ENCODE measurements at regions not wholly inside any gene's neighbourhood (a gene's known extent, or its start where the extent isn't known, plus 50 kb on each side); places are given as distances from the start of the nearest gene placed in this dataset.

GRCh38 chr10:31620226-31621151, 301.5 kb downstream of the ZEB1 start:
- DNase-seq (ENCODE audit: insufficient read length, low spot score) = no peak
- no peak for FAIRE-seq
- peak; percentile 32 for TF ChIP-seq CTCF (IDR thresholded peaks at IDR 0.05; ENCODE audit: insufficient read depth, missing control alignments)

- DNase-seq (ENCODE audit: insufficient read length, low spot score) (peak; percentile 49), FAIRE-seq (no peak)
- no peak for TF ChIP-seq CTCF (IDR thresholded peaks at IDR 0.05; ENCODE audit: insufficient read depth, missing control alignments)
Measured at GRCh38 chr10:31619531-31620061, 300.6 kb downstream of the ZEB1 start.

- FAIRE-seq = no peak
- no peak for DNase-seq (ENCODE audit: insufficient read length, low spot score)
- no peak for TF ChIP-seq CTCF (IDR thresholded peaks at IDR 0.05; ENCODE audit: insufficient read depth, missing control alignments)
Measured at GRCh38 chr10:31618541-31619291, 299.7 kb downstream of the ZEB1 start.

- no peak for DNase-seq (ENCODE audit: insufficient read length, low spot score)
- TF ChIP-seq CTCF (IDR thresholded peaks at IDR 0.05; ENCODE audit: insufficient read depth, missing control alignments) = no peak
- FAIRE-seq = no peak
Measured at GRCh38 chr10:31617757-31618156, 298.7 kb downstream of the ZEB1 start.

- DNase-seq (ENCODE audit: insufficient read length, low spot score) (no peak), FAIRE-seq (no peak)
- no peak for TF ChIP-seq CTCF (IDR thresholded peaks at IDR 0.05; ENCODE audit: insufficient read depth, missing control alignments)
Measured at GRCh38 chr10:31617133-31617532, 298.1 kb downstream of the ZEB1 start.

- no peak for FAIRE-seq
Measured at GRCh38 chr10:31615129-31615528, 296.1 kb downstream of the ZEB1 start.

More at GRCh38 chr10:31615129-31615528, 296.1 kb downstream of the ZEB1 start:
- no peak for DNase-seq (ENCODE audit: insufficient read length, low spot score)
- TF ChIP-seq CTCF (IDR thresholded peaks at IDR 0.05; ENCODE audit: insufficient read depth, missing control alignments) = no peak
